Retinal pigment epithelial cell (primary cell): ENCODE measurements at regions not wholly inside any gene's neighbourhood (a gene's known extent, or its start where the extent isn't known, plus 50 kb on each side); places are given as distances from the start of the nearest gene placed in this dataset.
"Not testable (repeated sequence)": the region's sequence is repeated elsewhere in the genome, so short reads cannot be mapped to it uniquely, and the experiment has no call there.

Experiments
- DNase-seq: peaks from one replicate; pipeline ENCODE4 v3.0.0-alpha.2; 2010; ENCODE audit warnings: low read depth
- H3K4me3 ChIP-seq: 2 replicates; pipeline ENCODE4 v1.5.1; 2011; ENCODE audit warnings: mild to moderate bottlenecking, low read length, control low read depth, moderate library complexity
- TF ChIP-seq, protein P1 (sequence below): conservative IDR thresholded peaks from 2 replicates; pipeline ENCODE4 v1.5.1; 2011; ENCODE audit warnings: low read depth, low read length, control low read depth, inconsistent platforms

DNA sequence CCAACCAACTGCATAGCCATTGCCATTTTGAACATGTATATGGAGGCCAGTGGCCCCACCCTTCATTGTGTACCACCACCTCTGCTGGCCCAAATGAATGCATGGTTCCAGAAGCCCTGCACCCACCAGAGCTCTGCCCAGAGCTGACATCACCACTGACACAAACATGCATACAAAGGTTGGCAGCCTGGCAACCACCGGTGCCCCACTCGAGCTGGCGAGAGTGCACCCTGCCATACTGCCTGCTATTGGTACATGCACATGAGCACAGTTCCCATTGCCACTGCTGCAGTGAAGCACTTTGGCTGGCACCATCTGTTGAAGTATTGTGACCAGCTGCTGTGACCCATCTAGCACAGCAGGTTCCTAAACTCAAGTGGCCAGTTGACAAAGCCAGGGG lies 1564.9 kb downstream of the OLFM4 start:
- no peak overlapping the region for H3K4me3 ChIP-seq
- no peak for DNase-seq
- TF ChIP-seq, protein P1, sequence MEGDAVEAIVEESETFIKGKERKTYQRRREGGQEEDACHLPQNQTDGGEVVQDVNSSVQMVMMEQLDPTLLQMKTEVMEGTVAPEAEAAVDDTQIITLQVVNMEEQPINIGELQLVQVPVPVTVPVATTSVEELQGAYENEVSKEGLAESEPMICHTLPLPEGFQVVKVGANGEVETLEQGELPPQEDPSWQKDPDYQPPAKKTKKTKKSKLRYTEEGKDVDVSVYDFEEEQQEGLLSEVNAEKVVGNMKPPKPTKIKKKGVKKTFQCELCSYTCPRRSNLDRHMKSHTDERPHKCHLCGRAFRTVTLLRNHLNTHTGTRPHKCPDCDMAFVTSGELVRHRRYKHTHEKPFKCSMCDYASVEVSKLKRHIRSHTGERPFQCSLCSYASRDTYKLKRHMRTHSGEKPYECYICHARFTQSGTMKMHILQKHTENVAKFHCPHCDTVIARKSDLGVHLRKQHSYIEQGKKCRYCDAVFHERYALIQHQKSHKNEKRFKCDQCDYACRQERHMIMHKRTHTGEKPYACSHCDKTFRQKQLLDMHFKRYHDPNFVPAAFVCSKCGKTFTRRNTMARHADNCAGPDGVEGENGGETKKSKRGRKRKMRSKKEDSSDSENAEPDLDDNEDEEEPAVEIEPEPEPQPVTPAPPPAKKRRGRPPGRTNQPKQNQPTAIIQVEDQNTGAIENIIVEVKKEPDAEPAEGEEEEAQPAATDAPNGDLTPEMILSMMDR, result no peak

DNA sequence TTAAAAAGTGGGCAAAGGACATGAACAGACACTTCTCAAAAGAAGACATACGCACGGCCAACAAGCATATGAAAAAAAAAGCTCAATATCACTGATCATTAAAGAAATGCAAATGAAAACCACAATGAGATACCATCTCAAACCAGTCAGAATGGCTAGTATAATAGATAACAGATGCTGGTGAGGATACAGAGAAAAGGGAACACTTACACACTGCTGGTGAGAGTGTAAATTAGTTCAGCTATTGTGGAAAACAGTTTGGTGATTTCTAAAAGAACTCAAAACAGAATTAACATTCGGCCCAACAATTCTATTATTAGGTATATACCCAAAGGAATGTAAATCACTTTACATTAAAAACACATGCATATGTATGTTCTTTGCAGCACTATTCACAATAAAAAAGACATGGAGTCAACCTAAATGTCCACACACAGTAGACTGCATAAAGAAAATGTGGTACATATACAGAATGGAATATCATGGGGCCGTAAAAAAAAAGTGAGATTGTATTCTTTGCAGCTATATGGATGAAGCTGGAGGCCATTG lies 1569.0 kb downstream of the OLFM4 start:
- TF ChIP-seq, protein P1, result no peak
- H3K4me3 ChIP-seq, result no peak overlapping the region
- DNase-seq, result no peak

DNA sequence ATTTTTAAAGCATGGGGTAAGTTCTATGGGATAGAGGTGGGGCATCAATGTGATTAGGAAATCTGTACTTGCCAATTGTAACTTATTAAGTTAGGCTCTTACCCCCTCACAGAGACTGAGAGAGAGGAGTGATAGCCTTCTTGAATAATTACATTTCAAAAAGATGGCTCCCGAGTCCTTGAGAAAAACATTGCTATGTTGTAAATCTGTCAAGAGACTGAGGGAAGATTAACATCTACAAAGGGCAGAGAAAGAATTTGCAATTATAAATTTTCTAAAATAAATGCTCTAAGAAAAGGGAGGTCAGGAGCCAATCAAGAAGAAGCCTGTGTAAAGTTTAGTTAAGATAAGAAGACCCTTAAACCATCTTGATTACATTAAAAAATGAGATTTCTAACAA lies 1570.8 kb downstream of the OLFM4 start:
- no peak for DNase-seq
- TF ChIP-seq, protein P1, result no peak
- no peak overlapping the region for H3K4me3 ChIP-seq

DNA sequence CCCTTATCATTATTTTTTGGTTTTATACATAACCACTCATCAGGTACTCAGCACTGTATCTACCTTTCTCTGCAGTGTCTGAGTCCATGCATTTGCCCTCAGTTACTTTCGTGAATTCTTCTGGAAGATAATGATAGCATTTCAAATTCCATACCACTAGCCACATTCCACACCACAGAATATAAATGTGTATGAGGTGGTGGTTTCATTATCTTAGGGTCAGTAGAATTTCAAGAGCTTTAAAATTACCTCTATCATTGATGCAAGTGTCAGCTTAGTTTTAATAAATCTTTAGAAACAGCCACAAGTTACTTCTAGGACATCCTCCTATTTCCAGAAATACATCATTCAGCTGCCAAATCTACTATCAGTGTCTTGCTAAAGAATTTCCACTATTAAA lies 1578.3 kb downstream of the OLFM4 start:
- DNase-seq, result no peak
- no peak overlapping the region for H3K4me3 ChIP-seq
- TF ChIP-seq, protein P1, result no peak

DNA sequence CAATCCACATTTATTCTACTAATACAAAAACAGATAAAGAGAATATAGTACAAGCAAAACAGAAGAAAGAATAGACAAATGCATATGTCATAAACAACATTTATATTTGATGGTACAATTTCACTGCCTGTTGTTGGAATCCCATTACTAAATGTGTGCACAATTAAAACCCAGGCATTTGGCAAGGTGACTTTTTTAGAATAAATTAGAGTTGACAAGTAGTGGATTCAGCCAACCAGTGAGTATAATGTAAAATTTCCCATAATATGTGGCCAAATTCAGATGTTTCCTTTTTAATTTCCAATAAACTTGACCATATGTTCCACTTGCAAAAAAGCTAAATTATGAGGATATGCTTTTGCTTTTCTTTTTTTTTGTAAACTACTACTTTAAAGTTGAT lies 1578.8 kb downstream of the OLFM4 start:
- TF ChIP-seq, protein P1, result no peak
- no peak for DNase-seq
- no peak overlapping the region for H3K4me3 ChIP-seq

DNA sequence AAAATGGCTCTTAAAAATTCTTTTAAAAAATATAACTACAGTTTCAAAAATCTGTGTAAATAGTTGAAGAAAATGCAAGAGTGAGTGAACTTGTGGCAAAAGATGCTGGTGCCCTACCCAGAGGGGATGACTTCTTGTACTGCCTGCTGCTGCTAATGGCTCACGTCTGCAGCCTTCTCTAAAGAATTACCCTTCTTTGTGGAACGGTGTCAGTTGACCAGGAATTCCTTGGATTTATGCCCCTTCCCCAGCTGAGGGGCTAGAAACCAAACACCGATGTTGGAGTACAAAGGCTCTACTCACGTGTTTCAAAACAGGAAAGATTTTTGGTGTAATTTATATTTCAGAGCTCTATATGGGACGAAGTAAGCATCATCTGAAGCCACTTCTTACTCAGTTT lies 1582.8 kb downstream of the OLFM4 start:
- H3K4me3 ChIP-seq, result no peak overlapping the region
- no peak for DNase-seq
- TF ChIP-seq, protein P1, result no peak

DNA sequence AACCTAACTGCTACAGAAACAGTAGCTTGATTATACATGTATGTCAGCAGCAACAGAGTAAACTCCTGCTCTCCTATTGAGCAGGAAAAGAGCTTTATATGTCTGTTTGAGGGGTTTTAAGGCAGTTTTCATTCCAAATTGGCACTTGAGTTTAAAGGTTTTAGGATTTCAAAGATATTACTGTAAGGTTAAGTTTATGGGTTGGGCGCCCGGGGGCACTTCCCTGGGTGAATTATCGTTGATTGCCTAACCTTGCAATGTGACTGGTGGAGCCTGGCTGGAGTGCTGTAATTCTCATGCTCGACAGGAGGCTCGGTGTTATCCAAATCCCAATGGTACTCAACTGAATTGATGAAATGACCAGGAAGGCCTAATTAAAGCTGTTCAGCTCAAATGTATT lies 1586.1 kb downstream of the OLFM4 start:
- DNase-seq, result no peak
- no peak overlapping the region for H3K4me3 ChIP-seq
- TF ChIP-seq, protein P1, result no peak

DNA sequence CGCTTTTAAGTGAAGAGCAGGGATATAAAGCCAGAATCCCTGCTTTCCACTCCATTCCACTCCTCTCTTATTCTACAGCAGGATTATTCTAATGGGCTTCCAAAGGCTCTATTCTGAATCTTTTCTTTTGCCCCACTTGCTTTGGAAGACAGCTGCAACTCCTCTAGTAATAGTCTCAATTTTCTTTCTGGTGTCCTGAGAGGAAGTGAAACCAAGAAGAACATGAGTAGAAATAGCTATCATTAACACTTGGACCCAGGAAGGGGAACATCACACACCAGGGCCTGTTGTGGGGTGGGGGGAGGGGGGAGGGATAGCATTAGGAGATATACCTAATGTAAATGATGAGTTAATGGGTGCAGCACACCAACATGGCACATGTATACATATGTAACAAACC lies 1597.9 kb downstream of the OLFM4 start:
- not testable (repeated sequence) for H3K4me3 ChIP-seq, DNase-seq
